Adrenal gland (tissue), 9 donors: ENCODE measurements at regions not wholly inside any gene's neighbourhood (a gene's known extent, or its start where the extent isn't known, plus 50 kb on each side); places are given as distances from the start of the nearest gene placed in this dataset.

ENCODE experiments used
- DNase-seq, 7 donors: peaks; one replicate each; pipeline ENCODE4 v3.0.0-alpha.2; 2019 to 2020
- H3K27ac ChIP-seq, 5 donors: fragments of 200-600 bp; sonication (generic) in 4 of 5; 1 replicate in 3 of 5; 2 replicates in 2 of 5; pipeline versions ENCODE4 v1.5.1 to v1.8.0; 2016 to 2020; ENCODE audit warnings: mild to moderate bottlenecking in 1 of 5
- H3K27me3 ChIP-seq: fragments of 200-600 bp; 2 replicates; pipeline ENCODE4 v1.8.0; 2021
- H3K36me3 ChIP-seq, 2 donors: fragments of 200-600 bp; replicated peaks in 1 of 2; 1 replicate in 1 of 2; 2 replicates in 1 of 2; pipeline versions ENCODE4 v1.5.1 to v1.8.0; 2018 to 2022
- H3K4me1 ChIP-seq, 2 donors: fragments of 200-600 bp; replicated peaks in 1 of 2; 1 replicate in 1 of 2; 2 replicates in 1 of 2; pipeline versions ENCODE4 v1.5.1 to v1.8.0; 2018 to 2021
- H3K4me3 ChIP-seq, 4 donors: fragments of 200-600 bp; sonication (generic) in 3 of 4; one replicate each; pipeline ENCODE4 v1.5.1; 2016 to 2018
- H3K9me3 ChIP-seq, 3 donors: fragments of 200-600 bp; sonication (generic) in 1 of 3; replicated peaks in 1 of 3; 1 replicate in 2 of 3; 2 replicates in 1 of 3; pipeline versions ENCODE4 v1.5.1 to v1.8.0; 2016 to 2021
- CTCF ChIP-seq, 6 experiments: fragments of 450-650 bp in 4 of 6; fragments of 200-600 bp in 2 of 6; sonication (generic) in 1 of 6; IDR thresholded peaks; 1 replicate in 5 of 6; 2 replicates in 1 of 6; pipeline versions ENCODE4 v1.5.1 to v1.8.0; 2016 to 2021; ENCODE audit warnings: antibody characterized with exemption in 6 of 6, mild to moderate bottlenecking in 2 of 6, moderate library complexity in 1 of 6
- POLR2A ChIP-seq, 2 donors: fragments of 450-650 bp; IDR thresholded peaks; one replicate each; pipeline ENCODE4 v1.6.1; 2017; ENCODE audit warnings: antibody characterized with exemption in 2 of 2, mild to moderate bottlenecking in 2 of 2, moderate library complexity in 1 of 2
- WGBS, 4 donors: extraction: QIAGEN DNeasy Blood & Tissue Kit in 2 of 4; methylation state at CpG; one replicate each; pipeline versions ENCODE4 v1.1.5 to v1.1.7; 2013 to 2017; 5-methylcytosine and 5-hydroxymethylcytosine counted together
- intact Hi-C, 2 donors: fragments of 100-400 bp; cut with DNase I; formaldehyde crosslinking; loops; one replicate each; pipeline versions ENCODE4 v1.14.1 to v1.15.0; 2022 to 2023
- donor health status: healthy with polysubstance abuse.
- donor health status: Bipolar disorder and iron deficiency.
- donor health status: DM: yes; HTN: yes; CAD: no.
- donor health status: DM: no; HTN: no; CAD: no.
- donor health status: DM: no; HTN: no; CAD: no.

GRCh38 chr6:105566503-105566902 is 163.6 kb upstream of the PREP start:
- DNase-seq = no peak
- WGBS, 4 donors = 86 to 95% (median 89%) methylated on average over 6 of the region's 6 CpGs
- Histone ChIP-seq H3K27me3 (peaks cover 5% of the 10 kb centered on the region), H3K27ac (no peak overlapping the region), H3K36me3 (no peaks in the 10 kb centered on the region), H3K4me1 (peaks cover 0 to 6% of the 10 kb centered on the region in 2 donors), H3K9me3 (no peaks in the 10 kb centered on the region), H3K4me3 (no peak overlapping the region)
- TF ChIP-seq CTCF (IDR thresholded peaks at IDR 0.05) (no peak), POLR2A (IDR thresholded peaks at IDR 0.05) (no peak)
- intact Hi-C loops = no loop called here

GRCh38 chr6:105564121-105564902 is 161.4 kb upstream of the PREP start:
- no peaks in the 10 kb centered on the region for H3K4me1 ChIP-seq
- intact Hi-C loops = no loop called here
- no peak for DNase-seq
- no peak overlapping the region for H3K4me3 ChIP-seq
- WGBS, 4 donors = 82 to 90% (median 87%) methylated on average over 6 of the region's 6 CpGs
- no peaks in the 10 kb centered on the region for H3K36me3 ChIP-seq
- no peaks in the 10 kb centered on the region for H3K27me3 ChIP-seq
- no peaks in the 10 kb centered on the region for H3K9me3 ChIP-seq
- no peak overlapping the region for H3K27ac ChIP-seq
- TF ChIP-seq POLR2A (IDR thresholded peaks at IDR 0.05) (no peak), CTCF (IDR thresholded peaks at IDR 0.05) (no peak)

GRCh38 chr6:105562027-105562426 is 159.1 kb upstream of the PREP start:
- WGBS, 4 donors = 41 to 61% (median 58%) methylated on average over 1 of the region's 1 CpG
- H3K9me3 ChIP-seq = no peaks in the 10 kb centered on the region
- no peaks in the 10 kb centered on the region for H3K27me3 ChIP-seq
- H3K36me3 ChIP-seq = no peaks in the 10 kb centered on the region
- no peak overlapping the region for H3K27ac ChIP-seq
- no peak for DNase-seq
- intact Hi-C loops = no loop called here
- H3K4me3 ChIP-seq = no peak overlapping the region
- no peaks in the 10 kb centered on the region for H3K4me1 ChIP-seq
- no peak for TF ChIP-seq CTCF (IDR thresholded peaks at IDR 0.05)
- TF ChIP-seq POLR2A (IDR thresholded peaks at IDR 0.05) = no peak

- TF ChIP-seq POLR2A (IDR thresholded peaks at IDR 0.05) = no peak
- no peak for TF ChIP-seq CTCF (IDR thresholded peaks at IDR 0.05)
- no peak for DNase-seq
- Histone ChIP-seq H3K4me3 (no peak overlapping the region), H3K4me1 (no peaks in the 10 kb centered on the region), H3K27ac (no peak overlapping the region), H3K9me3 (no peaks in the 10 kb centered on the region), H3K36me3 (no peaks in the 10 kb centered on the region), H3K27me3 (no peaks in the 10 kb centered on the region)
- intact Hi-C loops = no loop called here
These were observed 158.6 kb upstream of the PREP start for GRCh38 chr6:105561486-105561885.
